HG02759 (cell line): ENCODE measurements at regions not wholly inside any gene's neighbourhood (a gene's known extent, or its start where the extent isn't known, plus 50 kb on each side); places are given as distances from the start of the nearest gene placed in this dataset.

Experiments used
- ATAC-seq: cut with Tn5 transposase; IDR thresholded peaks from one replicate; pipeline ENCODE4 v1.9.1; 2021; ENCODE audit warnings: mild to moderate bottlenecking, moderate library complexity; ENCODE audit not compliant: unreplicated experiment

DNA sequence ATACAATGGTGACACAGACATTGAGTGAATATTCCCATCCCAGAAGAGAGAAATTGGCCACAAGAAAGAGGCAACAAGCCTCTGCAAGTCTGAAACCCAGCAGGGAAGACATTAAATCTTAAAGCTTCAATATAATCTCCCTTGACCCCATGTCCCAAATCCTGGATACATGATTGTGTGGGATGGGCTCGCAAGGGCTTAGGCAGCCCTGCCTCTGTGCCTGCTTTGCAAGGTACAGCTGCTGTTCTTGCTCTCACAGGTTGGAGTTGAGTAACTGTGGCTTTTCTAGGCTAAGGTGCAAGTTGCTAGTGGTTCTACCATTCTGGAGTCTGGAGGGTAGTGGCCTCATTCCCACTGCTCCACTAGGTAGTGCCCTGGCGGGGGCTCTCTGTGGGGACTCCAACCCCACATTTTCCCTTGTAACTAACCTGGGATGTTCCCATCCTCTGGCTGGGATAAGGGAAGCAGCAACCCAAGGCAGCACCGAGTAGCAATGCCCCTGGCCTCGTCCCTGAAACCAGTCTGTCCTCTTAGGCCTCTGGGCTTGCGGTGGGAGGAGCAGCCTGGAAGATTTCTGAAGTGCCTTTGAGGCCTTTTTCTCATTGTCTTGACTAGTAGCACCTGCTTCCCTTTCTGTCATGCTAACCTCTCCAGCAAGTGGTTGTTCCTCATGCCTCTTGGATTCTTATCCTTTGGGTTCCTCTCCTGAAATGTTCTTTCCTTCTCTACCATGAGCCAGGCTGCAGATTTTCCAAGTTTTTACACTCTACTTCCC is 90.0 kb downstream of the FAM174B start:
- no peak for ATAC-seq

DNA sequence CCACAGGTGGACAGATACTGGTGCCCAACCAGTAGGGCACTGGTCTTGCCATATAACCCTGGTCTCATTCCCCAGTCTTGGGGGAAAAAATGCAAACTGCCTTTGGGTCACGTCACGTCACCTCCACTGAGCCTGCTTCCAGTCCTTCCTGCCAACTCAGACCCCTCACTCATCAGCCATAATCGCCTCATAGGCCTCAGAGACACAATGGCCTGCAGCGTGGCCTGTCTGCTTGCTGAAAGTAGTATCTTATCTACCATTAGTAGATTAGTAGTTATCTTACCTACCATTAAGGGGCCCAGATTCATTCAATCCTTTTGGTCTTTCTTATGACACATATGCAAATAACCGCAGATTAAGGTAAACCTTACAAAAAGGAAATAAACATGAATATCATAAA is 93.8 kb downstream of the FAM174B start:
- no peak for ATAC-seq

DNA sequence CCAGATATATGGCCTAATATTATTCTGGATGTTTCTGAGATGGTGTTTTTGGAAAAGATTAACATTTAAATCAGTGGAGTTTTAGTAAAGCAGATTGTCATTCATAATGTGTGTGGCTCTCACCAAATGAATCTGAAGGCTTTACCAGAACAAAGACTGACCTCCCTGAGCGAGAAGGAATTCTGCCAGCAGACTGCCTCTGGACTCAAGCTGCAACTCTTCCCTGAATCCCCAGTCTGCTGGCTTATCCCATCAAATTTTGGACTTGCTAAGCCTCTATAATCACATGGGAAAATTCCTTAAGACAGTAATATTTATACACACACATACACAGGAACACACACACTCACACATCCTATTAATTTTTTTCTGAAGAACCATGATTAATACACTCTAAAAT is 102.3 kb downstream of the FAM174B start:
- ATAC-seq: no peak

- ATAC-seq: no peak
Measured at GRCh38 chr15:92545996-92546395, 109.6 kb downstream of the FAM174B start.

GRCh38 chr15:92541291-92542200 is 114.0 kb downstream of the FAM174B start:
- no peak for ATAC-seq

DNA sequence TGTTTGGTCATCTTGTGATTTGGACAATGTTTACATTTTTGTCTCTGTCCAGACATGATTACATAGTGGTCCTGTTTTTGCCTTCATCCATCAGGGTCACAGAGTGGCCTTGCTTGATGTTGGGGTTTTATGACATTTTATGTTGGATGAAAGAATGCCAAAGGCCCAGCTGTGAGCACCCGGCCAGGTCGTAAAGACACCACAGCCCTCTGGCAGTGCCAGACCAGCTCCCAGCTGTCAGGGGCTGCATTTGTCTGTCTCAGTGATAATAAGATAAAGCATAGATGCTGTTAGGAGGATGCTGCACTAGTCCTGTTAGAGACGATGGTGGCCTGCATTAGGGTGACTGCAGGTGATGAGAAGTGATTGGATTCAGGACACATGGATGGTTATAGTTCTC is 117.5 kb downstream of the FAM174B start:
- no peak for ATAC-seq

DNA sequence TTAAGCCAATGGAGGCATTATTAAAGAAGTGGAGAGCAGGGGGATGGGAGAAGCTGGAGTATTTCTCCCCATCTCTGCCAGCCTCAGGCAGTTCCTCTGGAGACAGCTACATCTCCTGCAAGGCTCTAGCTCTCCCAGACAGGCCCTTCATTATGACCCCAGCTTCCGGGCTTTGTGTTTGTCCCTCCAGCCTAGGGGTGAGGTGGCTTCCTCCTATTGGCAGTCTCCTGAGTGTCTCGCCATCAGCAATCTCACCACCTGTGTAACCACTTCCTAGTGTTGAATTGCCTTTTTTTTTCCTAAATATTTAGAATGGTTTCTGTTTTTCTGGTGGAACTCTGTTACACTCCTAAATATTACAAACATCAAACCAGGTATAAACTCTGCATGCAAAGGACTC is 122.3 kb downstream of the FAM174B start:
- ATAC-seq: no peak

GRCh38 chr15:92531406-92531805 is 124.2 kb downstream of the FAM174B start:
- no peak for ATAC-seq

GRCh38 chr15:92528736-92529135 is 126.8 kb downstream of the FAM174B start:
- ATAC-seq: no peak

- no peak for ATAC-seq
Measured at GRCh38 chr15:92527197-92527596, 128.4 kb downstream of the FAM174B start.

DNA sequence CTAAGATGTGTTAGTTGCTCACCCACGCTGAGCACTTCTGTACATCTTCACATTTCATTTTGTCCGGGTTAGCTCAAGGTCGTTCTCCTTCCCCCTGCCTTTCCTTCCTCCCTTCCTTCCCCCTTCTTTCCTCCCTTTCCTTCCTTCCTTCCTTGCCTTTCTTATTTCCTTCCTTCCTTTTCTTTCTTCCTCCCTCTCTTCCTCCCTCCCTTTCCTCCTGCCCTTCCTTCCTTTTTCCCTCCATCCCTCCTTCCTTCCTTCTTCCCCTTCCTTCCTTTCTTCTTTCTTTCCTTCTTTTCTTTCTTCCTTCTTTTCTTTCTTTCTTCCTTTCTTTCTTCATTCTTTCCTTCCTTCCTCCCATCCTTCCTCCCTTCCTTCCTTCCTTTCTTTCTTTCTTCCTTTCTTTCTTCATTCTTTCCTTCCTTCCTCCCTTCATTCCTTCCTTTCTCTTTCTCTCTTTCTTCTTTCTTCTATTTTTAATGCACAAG is 129.8 kb downstream of the FAM174B start:
- no peak for ATAC-seq

DNA sequence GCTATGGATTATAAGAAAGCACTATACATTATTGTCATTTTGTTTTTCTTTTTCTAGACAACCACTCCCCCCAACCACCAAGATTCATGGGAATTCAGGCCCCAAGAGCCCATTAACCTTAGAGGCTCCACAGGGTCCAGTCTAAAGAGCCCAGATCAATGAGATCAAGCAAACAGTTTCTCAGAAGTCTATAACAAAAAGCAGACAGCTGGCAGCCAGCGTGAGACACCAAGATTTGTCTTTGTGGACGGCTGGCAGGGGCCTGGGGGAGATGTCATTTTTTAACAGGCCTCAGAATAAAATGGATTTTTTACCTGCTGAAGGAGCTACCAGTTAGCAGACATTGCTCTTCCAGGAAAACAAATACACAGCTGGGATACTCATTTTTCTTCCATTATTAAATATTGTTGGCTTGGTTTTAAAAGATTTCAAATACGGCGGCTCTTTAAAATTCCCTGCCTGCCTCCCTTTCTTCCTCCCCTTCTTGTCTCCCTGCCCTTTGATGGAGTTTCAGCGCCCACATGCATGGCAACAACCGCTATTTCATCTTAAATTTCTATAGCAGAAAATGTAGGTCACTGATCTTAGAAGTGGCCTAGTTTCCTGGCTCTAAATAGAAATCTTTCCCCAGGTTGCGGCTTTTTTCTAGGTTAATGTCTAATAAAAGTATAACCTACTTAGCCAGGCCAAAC is 130.6 kb downstream of the FAM174B start:
- ATAC-seq: no peak

GRCh38 chr15:92524161-92524560 is 130.5 kb downstream of the ST8SIA2 start:
- no peak for ATAC-seq

GRCh38 chr15:92523176-92523575 is 129.5 kb downstream of the ST8SIA2 start:
- no peak for ATAC-seq

- peak; percentile 83 for ATAC-seq
Measured at GRCh38 chr15:92521624-92522008, 127.9 kb downstream of the ST8SIA2 start.

DNA sequence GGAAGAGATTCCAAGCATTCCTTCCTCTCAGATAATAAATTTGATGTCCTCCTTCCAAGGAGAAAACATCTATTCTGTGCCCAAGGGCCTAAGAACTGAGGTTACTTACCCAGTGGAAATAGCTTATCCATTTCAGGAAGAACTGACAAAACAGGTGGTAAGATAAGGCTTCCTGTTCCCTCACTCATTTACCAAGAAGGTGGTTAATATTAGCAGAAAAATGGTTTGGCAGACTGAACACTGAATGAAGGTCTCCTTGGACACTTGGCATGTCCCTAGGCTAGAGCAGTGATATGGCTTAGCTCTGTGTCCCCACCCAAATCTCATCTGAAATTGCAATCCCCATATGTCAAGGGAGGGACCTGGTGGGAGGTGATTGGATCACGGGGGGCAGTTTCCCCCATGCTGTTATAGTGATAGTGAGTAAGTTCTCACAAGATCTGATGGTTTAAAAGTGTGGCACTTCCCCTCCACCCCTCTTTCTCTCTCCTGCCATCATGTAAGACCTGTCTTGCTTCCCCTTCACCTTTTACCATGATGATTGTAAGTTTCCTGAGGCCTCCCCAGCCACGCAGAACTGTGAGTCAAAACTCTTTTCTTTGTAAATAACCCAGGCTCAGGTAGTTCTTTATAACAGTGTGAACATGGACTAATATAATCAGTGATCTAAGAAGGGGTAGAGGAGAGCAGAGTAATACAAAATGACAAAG is 127.4 kb downstream of the ST8SIA2 start:
- ATAC-seq: peak; percentile 11

DNA sequence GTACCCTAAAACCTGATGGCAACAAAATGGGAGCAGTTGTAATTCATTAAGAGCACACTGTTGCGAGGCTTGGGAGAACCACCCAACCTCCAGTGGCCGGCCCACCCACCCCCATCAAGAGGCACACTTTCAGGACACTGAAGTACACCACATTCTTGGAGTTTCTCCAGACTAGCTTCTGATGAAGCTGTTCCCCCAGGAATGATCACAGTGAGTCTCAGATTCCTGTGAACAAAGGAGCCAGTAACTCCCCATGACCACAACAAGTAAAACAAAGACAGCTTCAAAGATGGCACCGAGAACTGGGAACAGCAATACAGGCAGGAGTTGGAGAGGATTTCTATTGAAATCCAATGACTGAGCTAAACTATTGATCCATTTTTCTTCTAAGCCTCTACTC is 126.0 kb downstream of the ST8SIA2 start:
- no peak for ATAC-seq
